T47D (cell line): ENCODE measurements at regions not wholly inside any gene's neighbourhood (a gene's known extent, or its start where the extent isn't known, plus 50 kb on each side); places are given as distances from the start of the nearest gene placed in this dataset.

ENCODE experiments used
- DNase-seq, 2 experiments: peaks; one replicate each; pipeline versions ENCODE4 v3.0.0 to v3.0.0-alpha.2; 2011 to 2012; ENCODE audit warnings: low read depth in 1 of 2, low spot score in 1 of 2
- JUND ChIP-seq: IDR thresholded peaks from 2 replicates; pipeline ENCODE4 v1.6.1; 2012; ENCODE audit warnings: low read depth
- in situ Hi-C: cut with HindIII; loops from 2 replicates; pipeline ENCODE4 v1.10.0; 2016; ENCODE audit warnings: low sequenced_read_pairs, low pct_unique_long_range_greater_than_20kb

DNA sequence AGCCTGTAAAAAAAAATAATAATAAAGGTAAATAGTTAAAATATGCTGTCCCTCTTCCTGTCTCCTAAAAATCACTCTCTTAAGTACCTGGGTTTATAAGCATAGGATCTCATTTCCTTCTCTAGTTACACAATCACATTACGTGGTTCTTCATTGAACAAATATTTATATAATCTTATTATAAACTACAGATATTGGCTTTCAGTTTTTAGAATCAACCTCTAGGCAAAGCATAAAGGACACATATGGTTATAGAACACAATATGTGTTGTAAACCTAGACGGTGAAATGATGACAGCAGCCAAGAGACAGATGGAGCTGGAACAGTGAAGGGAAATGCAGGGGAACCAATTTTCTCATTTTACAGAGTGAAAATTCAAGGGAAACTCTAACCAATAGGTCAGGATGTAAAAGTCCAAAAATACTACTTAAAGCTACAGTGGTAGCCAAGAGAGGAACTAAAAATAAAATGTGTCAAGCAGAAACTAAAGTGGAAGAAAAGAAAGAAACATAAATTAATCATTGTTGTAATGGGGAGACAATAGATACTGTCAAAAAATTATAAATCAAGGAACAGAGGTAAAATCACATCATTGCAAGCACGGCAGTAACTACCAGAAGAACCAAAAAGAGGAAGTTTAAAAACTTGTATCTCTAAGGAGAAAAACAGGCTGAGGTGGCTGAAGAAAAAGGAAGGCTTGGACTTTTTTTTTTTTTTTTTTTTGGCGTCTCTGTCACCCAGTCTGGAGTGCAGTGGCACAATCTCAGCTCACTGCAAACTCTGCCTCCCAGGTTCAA lies 82.8 kb upstream of the CDYL start:
- no peak for DNase-seq
- TF ChIP-seq JUND: no peak
- in situ Hi-C loops: no loop called here

DNA sequence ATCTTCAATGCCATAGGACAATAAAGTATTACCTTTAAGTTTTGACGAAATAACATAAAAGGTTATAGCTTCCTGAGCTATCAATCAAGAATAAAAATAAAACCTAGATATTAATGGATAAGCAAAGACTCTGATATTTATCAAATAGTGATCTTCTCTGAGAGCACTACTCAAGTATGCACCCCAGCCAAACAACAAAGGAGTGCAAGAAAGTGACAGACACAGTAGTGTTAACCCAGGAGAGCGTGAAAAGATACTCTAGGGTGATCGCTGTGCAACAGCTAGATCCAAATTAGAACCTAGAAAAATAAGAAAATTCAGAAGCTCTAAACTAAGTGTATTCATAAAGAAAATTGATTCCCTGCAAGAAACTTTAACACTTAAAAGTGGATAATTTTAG lies 83.5 kb upstream of the CDYL start:
- in situ Hi-C loops: no loop called here
- DNase-seq: no peak
- no peak for TF ChIP-seq JUND

DNA sequence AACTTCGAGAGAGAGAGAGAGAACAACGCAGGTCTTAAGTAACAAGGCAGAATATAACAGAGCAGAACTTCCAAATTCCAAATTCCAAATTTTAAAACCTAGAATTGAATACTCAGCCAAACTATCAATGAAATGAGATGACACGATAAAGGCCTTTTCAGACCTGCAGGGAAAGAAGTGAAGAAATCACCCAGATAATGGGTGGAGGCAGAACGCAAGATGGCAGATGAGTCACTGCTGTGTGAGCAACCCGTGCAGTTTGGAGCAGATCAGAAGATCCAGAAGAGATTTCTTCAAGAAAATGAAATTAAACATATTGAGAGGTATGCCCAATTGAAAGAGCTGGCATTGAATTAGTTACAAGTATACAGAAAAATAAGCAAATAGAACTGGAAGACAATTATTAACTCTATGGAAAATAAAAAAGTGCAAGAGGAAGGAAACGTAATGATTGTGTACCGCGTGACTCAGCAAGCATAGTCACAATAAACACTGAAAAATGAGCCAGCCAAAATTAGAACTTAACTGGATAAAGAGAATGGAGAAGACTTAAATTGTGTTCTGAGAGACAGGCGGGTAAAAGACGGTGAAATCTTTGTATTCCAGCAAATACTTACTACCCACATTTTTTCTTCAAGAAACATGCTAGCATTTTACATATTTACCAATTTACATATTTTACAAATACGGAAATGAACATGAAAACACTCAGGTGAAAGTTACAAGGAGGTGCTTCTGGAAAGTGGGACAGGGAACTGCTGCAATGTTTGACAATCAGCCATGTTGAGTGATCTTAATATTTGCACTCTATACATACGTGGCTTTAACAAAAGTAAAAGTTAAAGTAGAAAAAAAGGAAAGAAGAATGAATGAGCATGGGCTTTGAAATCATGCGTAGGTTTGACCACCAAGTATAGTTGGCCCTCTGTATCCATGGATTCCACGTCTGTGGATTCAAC lies 87.9 kb upstream of the CDYL start:
- in situ Hi-C loops: no loop called here
- no peak for TF ChIP-seq JUND
- DNase-seq: no peak

DNA sequence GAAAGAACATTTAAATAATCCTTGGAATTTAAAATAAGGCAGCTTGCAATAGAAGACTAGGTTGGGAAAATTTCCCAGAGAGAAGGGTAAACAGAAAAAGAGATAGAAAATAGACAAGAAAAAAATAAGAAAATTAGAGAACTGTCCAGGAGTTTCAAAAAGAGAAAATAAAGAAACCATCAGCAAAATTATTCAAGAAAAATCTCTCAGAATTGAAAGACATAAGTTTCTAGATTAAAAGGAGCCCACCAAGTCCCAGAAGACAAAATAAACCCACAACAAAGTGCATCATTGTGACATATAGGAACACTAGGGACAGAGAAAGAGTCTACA lies 88.6 kb upstream of the CDYL start:
- no peak for DNase-seq

DNA sequence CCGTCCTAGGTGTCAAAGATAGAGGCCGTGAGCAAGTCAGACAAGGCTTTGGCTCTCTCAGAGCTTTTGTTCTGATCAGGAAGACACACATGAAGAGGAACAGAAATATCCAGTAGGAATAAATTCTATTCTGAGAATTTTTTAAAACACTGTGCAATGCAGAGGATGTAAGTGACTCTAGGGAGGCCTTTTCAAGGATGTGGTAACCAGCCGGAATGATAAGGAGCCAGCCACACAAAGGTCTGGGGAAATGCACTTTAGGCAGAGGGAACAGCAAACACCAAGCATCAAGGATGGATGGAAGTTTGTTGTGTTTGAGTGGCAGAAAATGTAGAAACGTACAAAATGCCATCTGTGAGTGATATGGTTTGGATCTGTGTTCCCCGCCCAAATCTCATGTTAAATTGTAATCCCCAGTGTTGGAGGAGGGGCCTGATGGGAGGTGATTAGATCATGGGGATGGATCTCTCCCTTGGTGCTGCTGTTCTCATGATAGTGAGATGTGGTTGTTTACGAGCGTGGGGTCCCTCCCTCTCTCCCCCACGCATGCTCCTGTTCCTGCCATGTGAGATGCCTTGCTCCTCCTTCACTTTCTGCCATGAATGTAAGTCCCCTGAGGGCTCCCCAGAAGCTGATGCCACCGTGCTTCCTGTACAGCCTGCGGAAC lies 93.6 kb upstream of the CDYL start:
- in situ Hi-C loops: no loop called here
- no peak for TF ChIP-seq JUND

More for the DNA sequence above, 88.6 kb upstream of the CDYL start:
- in situ Hi-C loops: no loop called here
- no peak for TF ChIP-seq JUND

DNA sequence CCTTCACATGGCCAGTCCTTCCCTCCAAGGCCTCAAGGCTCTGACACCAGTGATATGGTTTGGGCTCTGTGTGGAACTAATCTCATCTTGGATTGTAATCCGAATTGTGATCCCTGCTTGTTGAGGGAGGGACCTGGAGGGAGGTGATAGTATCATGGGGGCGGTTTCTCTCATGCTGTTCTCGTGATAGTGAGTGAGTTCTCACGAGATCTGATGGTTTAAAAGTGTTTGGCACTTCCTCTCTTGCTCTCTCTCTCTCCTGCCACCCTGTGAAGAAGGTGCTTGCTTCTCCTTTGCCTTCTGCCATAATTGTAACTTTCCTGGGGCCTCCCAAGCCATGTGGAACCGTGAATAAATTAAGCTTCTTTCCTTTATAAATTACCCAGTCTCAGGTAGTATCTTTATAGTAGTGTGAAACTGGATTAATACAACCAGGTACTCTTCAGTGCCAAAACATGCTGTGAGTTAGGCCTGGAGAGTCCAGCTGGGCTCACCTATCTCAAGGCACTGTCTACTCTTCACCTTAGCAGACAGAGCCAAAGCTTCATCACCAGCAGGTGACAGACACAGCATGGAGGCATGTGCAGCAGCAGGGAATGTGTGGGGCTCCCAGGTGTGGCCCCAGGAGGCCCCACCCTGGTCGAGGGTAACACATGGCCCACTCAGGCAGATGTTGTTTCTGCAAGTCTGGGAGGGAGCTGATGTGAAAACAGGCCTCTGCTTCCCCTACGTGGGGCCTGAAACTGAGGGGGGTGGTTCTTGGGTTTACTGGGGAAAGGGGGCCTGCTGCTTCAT lies 97.5 kb upstream of the CDYL start:
- no peak for TF ChIP-seq JUND
- in situ Hi-C loops: no loop called here
- DNase-seq: no peak

More for the DNA sequence above, 93.6 kb upstream of the CDYL start:
- no peak for DNase-seq

DNA sequence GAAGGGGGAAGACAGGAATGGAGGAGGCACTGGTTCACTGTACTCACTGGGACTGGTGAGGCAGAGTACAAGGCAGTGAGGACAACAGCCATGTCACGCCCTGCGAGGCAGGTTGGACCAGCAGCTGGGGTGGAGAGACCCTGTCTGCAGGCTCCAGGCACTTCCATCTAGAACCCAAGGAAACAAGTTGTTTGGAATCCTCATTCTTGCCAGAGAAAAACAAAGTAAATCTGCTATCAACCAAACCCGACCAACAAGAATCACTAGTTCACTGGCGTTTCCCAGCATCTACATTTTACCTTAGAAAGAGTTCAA lies 98.5 kb upstream of the CDYL start:
- no peak for TF ChIP-seq JUND
- DNase-seq: no peak
- in situ Hi-C loops: no loop called here

DNA sequence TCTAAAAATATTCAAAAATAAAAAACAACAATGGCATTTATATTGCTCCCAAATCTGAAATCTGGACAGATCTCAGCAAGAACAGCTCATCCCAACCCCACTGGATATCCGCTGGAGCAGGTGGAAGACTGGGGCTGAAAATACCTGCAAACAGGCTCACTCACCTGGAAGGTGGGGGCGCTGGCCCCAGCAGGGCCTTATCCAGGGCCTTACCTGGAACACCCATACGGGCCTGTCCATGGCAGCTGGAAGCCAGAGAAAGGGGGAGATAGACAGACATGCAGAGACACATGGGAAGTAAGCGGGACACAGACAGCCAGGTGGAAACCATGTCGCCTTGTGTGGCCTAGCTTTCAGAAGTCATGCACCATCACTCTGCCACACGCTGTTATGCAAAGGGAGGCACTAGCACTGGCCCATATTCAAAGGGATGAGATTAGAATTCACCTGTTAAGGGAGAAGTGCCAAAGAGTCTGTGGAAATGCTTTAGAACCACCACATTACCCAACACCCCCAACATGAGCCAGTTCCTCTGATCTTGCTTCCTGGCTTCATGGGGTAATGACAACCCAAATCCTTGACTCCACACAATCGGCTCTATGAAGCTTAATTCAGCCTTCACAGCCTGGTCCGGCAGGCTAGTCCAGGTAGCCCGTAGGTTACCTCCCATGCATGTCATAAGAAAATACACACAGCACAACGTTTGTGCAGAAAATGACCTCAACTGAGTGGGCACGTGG lies 99.0 kb upstream of the CDYL start:
- peak in 1 of 2 experiments; percentile 7 for DNase-seq
- TF ChIP-seq JUND: no peak
- in situ Hi-C loops: no loop called here

DNA sequence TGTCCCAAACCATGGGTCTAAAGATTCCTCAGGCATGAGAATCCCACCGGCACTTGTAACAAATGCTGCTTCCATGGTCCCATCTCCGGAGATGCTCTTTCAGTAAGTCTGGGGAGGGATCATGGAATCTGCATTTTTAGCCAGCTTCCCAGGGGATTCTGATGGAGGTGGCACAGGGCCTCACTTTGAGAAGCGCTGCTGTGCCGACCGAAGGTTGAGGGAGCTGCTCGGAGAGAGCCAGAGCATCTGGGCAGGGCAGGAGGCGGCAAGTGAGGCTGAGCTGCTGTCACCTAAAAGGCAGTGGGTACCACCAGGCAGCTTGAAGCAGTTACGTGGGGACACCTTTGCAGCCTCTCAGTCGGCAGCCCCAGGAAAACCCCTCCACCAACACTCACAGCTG lies 100.2 kb upstream of the CDYL start:
- TF ChIP-seq JUND: no peak
- in situ Hi-C loops: no loop called here
- DNase-seq: no peak

DNA sequence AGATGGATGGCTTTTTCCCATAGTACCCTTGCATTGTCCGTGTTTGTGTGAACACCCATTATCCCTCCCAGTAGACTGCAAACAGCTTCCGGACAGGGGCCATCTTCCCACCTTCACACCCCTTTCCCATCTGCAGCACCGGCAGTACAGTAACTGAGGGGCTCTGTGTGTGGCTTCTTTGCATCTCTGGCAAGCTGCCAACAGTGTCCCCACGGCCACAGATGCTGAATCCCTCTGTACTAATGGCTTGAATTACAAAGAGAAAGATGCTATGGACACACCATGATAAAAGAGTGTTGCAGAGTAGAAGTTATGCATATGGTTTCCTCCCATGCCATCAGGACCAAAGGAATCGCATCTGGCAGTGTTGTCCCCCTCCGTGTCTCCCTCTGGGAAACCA lies 101.1 kb upstream of the CDYL start:
- TF ChIP-seq JUND: no peak
- DNase-seq: no peak
- in situ Hi-C loops: no loop called here

DNA sequence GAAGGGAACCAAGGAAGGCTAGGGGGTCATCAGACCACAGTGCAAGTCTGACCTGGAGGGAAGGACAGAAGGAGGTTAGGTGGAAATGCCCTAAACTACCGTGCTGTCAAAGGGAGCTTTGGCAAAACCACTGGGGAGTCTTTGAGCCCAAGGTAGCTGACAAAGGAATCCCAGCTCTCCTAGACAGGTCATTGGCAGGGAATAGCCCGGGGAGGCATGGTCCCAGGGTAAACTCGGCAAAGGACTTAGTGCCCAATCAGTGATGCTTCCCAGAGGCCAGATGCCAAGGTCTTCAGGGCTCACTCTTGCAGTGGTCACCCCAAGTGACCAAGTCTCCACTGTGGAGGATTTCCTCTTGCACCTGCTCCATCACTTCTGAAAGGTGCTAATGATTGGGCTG lies 102.3 kb upstream of the CDYL start:
- no peak for DNase-seq
- in situ Hi-C loops: no loop called here
- no peak for TF ChIP-seq JUND

DNA sequence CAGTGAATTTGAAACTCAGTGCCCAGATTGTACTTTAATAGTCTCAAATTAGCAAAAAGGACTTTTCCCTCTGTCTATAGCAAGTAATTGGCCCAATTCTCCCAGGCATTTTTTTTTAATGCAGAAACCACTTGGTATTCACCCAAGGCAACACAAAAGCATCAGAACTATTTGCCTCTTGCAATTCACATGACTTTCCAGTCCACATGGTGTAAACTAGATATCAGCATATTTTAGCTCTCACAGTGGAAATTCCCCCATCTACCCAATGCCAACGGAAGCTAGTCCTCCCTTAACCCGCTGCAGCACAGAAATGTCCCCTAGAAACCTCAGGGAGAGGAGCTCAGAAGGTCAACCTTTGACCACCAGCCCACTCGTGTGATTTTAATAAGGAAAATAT lies 103.4 kb upstream of the CDYL start:
- in situ Hi-C loops: no loop called here
- no peak for DNase-seq

More for the DNA sequence above, 103.4 kb upstream of the CDYL start:
- no peak for TF ChIP-seq JUND
